Peyer's patch (tissue), 4 donors: ENCODE measurements at regions not wholly inside any gene's neighbourhood (a gene's known extent, or its start where the extent isn't known, plus 50 kb on each side); places are given as distances from the start of the nearest gene placed in this dataset.

ENCODE experiments used
- DNase-seq, 3 donors: peaks; one replicate each; pipeline ENCODE4 v3.0.0-alpha.2; 2017 to 2019
- H3K27ac ChIP-seq, 4 donors: fragments of 200-600 bp; sonication (generic); one replicate each; pipeline ENCODE4 v1.5.1; 2016 to 2019
- H3K27me3 ChIP-seq, 2 donors: fragments of 200-600 bp; sonication (generic); one replicate each; pipeline ENCODE4 v1.5.1; 2019
- H3K36me3 ChIP-seq, 3 donors: fragments of 200-600 bp; sonication (generic); one replicate each; pipeline ENCODE4 v1.5.1; 2016 to 2019
- H3K4me1 ChIP-seq, 4 donors: fragments of 200-600 bp; sonication (generic); one replicate each; pipeline ENCODE4 v1.5.1; 2016 to 2019
- H3K4me3 ChIP-seq, 4 donors: fragments of 200-600 bp; sonication (generic); 1 replicate in 3 of 4; 2 replicates in 1 of 4; pipeline ENCODE4 v1.5.1; 2016 to 2019; ENCODE audit warnings: mild to moderate bottlenecking in 1 of 4
- H3K9me3 ChIP-seq, 4 donors: fragments of 200-600 bp; sonication (generic); one replicate each; pipeline ENCODE4 v1.5.1; 2016 to 2019; ENCODE audit warnings: mild to moderate bottlenecking in 1 of 4
- CTCF ChIP-seq, 6 experiments: fragments of 450-650 bp in 4 of 6; fragments of 200-600 bp in 2 of 6; sonication (generic) in 1 of 6; IDR thresholded peaks; one replicate each; pipeline ENCODE4 v1.5.1; 2017 to 2019; ENCODE audit warnings: antibody characterized with exemption in 6 of 6, mild to moderate bottlenecking in 3 of 6, moderate library complexity in 1 of 6
- POLR2A ChIP-seq, 2 donors: fragments of 450-650 bp; IDR thresholded peaks; one replicate each; pipeline ENCODE4 v1.5.1; 2017; ENCODE audit warnings: antibody characterized with exemption in 2 of 2, mild to moderate bottlenecking in 2 of 2, moderate library complexity in 2 of 2

GRCh38 chr2:133918141-133918540, 335.7 kb upstream of the MGAT5 start:
- TF ChIP-seq POLR2A (IDR thresholded peaks at IDR 0.05) (no peak), CTCF (IDR thresholded peaks at IDR 0.05) (no peak)

GRCh38 chr2:133919285-133919684, 334.6 kb upstream of the MGAT5 start:
- H3K4me1 ChIP-seq, result no peaks in the 10 kb centered on the region
- no peak for DNase-seq
- no peak overlapping the region for H3K4me3 ChIP-seq
- no peak overlapping the region for H3K27ac ChIP-seq
- no peaks in the 10 kb centered on the region for H3K27me3 ChIP-seq
- TF ChIP-seq POLR2A (IDR thresholded peaks at IDR 0.05), result no peak
- no peak for TF ChIP-seq CTCF (IDR thresholded peaks at IDR 0.05)
- H3K36me3 ChIP-seq, result no peaks in the 10 kb centered on the region
- no peaks in the 10 kb centered on the region for H3K9me3 ChIP-seq

More at GRCh38 chr2:133918141-133918540, 335.7 kb upstream of the MGAT5 start:
- H3K27ac ChIP-seq, result no peak overlapping the region
- H3K4me3 ChIP-seq, result no peak overlapping the region
- no peaks in the 10 kb centered on the region for H3K36me3 ChIP-seq
- no peaks in the 10 kb centered on the region for H3K9me3 ChIP-seq
- DNase-seq, result no peak
- H3K27me3 ChIP-seq, result no peaks in the 10 kb centered on the region
- H3K4me1 ChIP-seq, result no peaks in the 10 kb centered on the region

GRCh38 chr2:133927894-133928293, 326.0 kb upstream of the MGAT5 start:
- TF ChIP-seq CTCF (IDR thresholded peaks at IDR 0.05) (no peak), POLR2A (IDR thresholded peaks at IDR 0.05) (no peak)

GRCh38 chr2:133936096-133936495, 317.8 kb upstream of the MGAT5 start:
- Histone ChIP-seq H3K9me3 (no peaks in the 10 kb centered on the region), H3K36me3 (no peaks in the 10 kb centered on the region), H3K27me3 (no peaks in the 10 kb centered on the region), H3K27ac (no peak overlapping the region), H3K4me3 (no peak overlapping the region), H3K4me1 (no peaks in the 10 kb centered on the region)
- TF ChIP-seq CTCF (IDR thresholded peaks at IDR 0.05), result no peak
- TF ChIP-seq POLR2A (IDR thresholded peaks at IDR 0.05), result no peak
- DNase-seq, result no peak

More at GRCh38 chr2:133927894-133928293, 326.0 kb upstream of the MGAT5 start:
- no peak for DNase-seq
- no peak overlapping the region for H3K27ac ChIP-seq
- no peaks in the 10 kb centered on the region for H3K36me3 ChIP-seq
- H3K4me3 ChIP-seq, result no peak overlapping the region
- no peaks in the 10 kb centered on the region for H3K27me3 ChIP-seq
- H3K4me1 ChIP-seq, result no peaks in the 10 kb centered on the region
- no peaks in the 10 kb centered on the region for H3K9me3 ChIP-seq

- no peak for DNase-seq
- Histone ChIP-seq H3K4me1 (no peaks in the 10 kb centered on the region), H3K27me3 (no peaks in the 10 kb centered on the region), H3K27ac (no peak overlapping the region), H3K4me3 (no peak overlapping the region), H3K9me3 (no peaks in the 10 kb centered on the region), H3K36me3 (no peaks in the 10 kb centered on the region)
- no peak for TF ChIP-seq CTCF (IDR thresholded peaks at IDR 0.05)
- TF ChIP-seq POLR2A (IDR thresholded peaks at IDR 0.05), result no peak
These were observed 317.3 kb upstream of the MGAT5 start for GRCh38 chr2:133936601-133937000.

- Histone ChIP-seq H3K4me1 (no peaks in the 10 kb centered on the region), H3K36me3 (no peaks in the 10 kb centered on the region), H3K9me3 (no peaks in the 10 kb centered on the region), H3K27me3 (no peaks in the 10 kb centered on the region), H3K4me3 (no peak overlapping the region), H3K27ac (no peak overlapping the region)
- DNase-seq, result no peak
- TF ChIP-seq CTCF (IDR thresholded peaks at IDR 0.05), result no peak
- TF ChIP-seq POLR2A (IDR thresholded peaks at IDR 0.05), result no peak
These were observed 316.2 kb upstream of the MGAT5 start for GRCh38 chr2:133937669-133938068.
